DMS53 treated with DMSO at 0.1 percent for 48 hours (cell line): ENCODE measurements at regions not wholly inside any gene's neighbourhood (a gene's known extent, or its start where the extent isn't known, plus 50 kb on each side); places are given as distances from the start of the nearest gene placed in this dataset.

ENCODE experiments used
- DNase-seq: peaks from one replicate; lab custom pipeline; 2025; ENCODE audit not compliant: unreplicated experiment; lab: John Stamatoyannopoulos, UW

DNA sequence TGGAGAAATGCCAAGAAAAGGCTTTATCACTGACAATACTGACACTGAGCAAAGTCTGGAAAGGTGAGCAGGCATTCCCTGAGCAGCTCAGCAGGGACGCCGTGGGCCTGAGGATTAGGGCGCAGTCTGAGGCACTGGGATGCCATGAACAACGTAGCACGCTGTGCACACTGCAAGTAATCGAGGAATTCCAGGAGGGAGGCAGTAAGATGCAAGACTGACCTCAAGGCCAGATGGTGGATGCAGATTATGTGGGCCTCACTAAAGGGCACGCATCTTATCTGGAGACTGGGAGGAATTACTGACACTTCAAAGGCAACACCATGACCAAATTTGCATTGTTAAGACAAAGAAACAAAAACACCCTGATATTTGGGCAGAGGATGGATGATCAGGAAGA lies 50.4 kb upstream of the OPCML start:
- no peak for DNase-seq

DNA sequence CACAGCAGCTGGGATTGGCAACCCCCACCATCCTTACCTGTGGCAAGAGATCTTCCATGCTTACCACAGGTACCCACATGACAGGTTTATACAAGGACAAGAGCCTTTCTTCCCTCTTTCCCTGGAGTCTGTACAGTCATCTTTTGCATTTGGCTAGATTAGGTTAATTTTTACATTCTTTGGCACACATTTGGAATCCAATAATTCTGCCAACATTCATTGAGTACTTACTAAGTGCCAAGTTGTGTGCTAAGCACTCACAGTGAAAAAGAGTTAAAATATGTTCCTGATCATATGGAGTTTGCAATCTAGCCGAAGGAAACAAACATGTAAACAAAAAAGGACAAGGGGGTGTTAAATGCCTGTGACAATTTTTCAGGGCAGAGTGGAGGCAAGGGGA lies 50.0 kb upstream of the OPCML start:
- no peak for DNase-seq
